ENCODE measurements at regions not wholly inside any gene's neighbourhood (a gene's known extent, or its start where the extent isn't known, plus 50 kb on each side); places are given as distances from the start of the nearest gene placed in this dataset.

DNA sequence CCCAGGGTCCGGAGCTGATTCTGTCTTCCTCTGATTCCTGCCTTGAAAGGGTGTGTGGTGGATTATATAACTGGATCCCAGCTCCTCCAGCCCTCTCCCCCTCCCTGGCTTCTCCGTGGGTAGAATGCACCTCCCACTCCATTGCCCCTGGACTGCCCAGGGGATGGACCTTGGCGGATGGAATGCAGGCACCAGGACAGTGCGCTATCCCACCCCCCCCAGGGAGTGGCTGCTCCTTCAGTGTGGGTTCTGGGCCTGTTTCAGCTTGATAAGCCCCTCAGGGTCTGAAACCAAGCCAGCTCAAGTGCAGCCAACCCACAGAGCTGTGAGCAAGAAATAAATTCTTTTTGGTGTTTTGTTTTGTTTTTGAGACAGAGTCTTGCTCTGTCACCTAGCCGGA is 112.4 kb upstream of the TMEM132D start:
- no peak for DNase-seq (ENCODE audit: extremely low read depth, low read depth)
- TF ChIP-seq, protein P1, sequence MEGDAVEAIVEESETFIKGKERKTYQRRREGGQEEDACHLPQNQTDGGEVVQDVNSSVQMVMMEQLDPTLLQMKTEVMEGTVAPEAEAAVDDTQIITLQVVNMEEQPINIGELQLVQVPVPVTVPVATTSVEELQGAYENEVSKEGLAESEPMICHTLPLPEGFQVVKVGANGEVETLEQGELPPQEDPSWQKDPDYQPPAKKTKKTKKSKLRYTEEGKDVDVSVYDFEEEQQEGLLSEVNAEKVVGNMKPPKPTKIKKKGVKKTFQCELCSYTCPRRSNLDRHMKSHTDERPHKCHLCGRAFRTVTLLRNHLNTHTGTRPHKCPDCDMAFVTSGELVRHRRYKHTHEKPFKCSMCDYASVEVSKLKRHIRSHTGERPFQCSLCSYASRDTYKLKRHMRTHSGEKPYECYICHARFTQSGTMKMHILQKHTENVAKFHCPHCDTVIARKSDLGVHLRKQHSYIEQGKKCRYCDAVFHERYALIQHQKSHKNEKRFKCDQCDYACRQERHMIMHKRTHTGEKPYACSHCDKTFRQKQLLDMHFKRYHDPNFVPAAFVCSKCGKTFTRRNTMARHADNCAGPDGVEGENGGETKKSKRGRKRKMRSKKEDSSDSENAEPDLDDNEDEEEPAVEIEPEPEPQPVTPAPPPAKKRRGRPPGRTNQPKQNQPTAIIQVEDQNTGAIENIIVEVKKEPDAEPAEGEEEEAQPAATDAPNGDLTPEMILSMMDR (IDR thresholded peaks at IDR 0.05; ENCODE audit: low read depth, low read length, missing control alignments), result no peak
- no peak overlapping the region for H3K4me3 ChIP-seq (replicated peaks; ENCODE audit: low read depth, low read length)

DNA sequence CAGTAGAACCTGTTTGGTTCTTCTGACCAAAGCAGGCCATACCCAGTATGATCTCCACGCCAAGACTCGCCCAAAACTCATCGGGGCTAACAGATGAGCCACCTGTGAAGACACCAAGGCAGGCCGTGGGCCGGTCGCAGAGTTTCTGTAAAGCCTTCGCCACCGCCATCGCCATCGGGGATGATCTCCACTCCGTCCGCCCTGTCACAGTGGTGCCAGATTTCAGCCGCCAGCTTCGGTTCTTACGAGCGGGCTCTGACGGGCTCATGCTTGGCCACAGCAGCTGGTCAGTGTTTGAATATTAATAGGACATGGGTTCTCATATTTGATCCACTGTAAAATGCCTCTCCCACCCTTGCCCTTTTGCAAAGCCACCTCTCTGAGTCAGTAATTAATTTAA is 113.2 kb upstream of the TMEM132D start:
- no peak overlapping the region for H3K4me3 ChIP-seq (replicated peaks; ENCODE audit: low read depth, low read length)
- TF ChIP-seq, protein P1 (IDR thresholded peaks at IDR 0.05; ENCODE audit: low read depth, low read length, missing control alignments), result no peak
- no peak for DNase-seq (ENCODE audit: extremely low read depth, low read depth)

DNA sequence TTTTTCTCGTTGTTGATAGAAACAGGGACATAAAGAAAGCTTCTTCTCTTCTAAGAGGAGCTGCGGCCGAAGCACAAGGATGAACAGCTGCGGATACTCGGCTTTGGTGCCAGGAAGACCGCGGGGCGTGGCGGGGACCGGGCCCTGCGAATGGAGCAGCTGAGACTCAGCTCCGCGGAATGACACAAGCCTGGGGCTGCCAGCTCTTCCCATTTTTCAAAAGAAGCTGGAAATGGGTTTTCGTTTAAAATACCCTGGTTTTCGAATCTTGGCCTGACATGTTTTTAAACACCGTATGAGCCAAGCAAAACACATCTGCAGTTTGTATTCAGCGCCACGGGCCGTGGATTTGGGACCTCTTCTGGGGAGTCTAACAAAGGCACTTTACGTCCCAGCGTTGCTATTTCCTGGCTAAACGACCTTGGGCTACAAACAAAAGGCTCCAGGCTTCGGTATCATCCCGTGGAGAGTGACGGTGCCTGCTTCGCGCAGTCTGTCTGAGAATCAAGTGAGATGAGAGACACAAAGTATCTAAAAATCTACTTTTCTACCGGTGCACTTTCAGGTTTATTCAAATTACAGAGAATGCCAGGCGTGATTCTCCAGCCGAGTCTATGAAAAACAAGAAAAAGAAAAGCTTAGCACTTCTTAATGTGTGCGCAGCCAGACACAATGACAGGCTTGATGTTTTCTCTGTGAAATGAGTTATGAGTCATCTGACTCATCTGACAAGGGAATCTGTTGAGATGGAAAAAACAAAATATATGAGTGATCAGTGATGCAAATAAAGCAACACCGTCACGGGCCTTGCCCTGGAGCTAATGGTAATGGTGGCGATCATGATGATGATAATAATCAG is 114.0 kb upstream of the TMEM132D start:
- TF ChIP-seq, protein P1 (IDR thresholded peaks at IDR 0.05; ENCODE audit: low read depth, low read length, missing control alignments), result no peak
- DNase-seq (ENCODE audit: extremely low read depth, low read depth), result no peak
- H3K4me3 ChIP-seq (replicated peaks; ENCODE audit: low read depth, low read length), result no peak overlapping the region

DNA sequence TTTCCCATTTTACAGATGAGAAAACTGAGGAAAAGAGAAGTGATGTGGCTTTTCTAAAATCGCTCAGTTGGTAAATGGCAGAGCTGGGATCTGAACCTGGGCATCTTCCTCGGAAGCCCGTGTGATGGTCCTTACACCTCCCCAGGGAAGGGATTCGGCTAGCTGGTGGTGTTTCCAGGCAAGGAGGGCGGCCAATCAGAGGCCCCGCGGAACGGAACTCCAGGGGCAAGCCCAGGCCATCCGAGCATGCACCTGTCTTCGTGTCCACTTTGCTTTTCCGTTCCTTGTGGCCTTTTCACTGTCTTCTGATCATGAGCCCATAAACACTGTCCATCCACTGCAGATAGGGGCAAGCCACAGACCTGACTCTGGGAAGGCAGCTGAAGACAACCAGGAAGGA is 114.8 kb upstream of the TMEM132D start:
- TF ChIP-seq, protein P1 (IDR thresholded peaks at IDR 0.05; ENCODE audit: low read depth, low read length, missing control alignments), result no peak

DNA sequence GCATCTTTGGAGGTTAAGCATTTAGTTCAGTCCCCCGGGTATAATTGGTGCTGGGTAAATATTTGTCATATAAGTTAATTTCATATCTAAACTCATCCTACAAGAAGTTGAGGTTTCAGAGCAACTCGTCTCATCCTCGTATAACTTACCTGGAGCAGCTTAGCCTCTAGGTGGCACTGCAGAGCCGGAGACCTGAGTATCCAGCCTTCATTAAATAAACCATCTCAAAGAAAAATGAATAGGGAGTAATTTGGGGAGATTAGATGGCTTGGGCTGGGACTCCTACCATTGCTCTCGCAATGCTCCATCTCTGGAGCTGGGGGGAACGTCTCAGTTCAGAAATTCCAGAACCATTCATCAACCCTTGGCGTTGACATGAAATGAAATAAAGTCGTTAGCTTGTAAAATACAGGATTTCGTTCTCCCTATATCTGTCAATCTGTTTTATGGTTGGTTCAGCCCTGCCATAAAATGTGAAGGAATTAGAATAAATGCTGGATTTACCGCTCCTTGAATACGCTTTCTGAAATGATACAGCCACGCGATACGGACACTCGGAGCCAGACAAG is 122.9 kb upstream of the TMEM132D start:
- TF ChIP-seq, protein P1 (IDR thresholded peaks at IDR 0.05; ENCODE audit: low read depth, low read length, missing control alignments), result peak; percentile 41
- DNase-seq (ENCODE audit: extremely low read depth, low read depth), result no peak
- H3K4me3 ChIP-seq (replicated peaks; ENCODE audit: low read depth, low read length), result no peak overlapping the region

More for the DNA sequence above, 114.8 kb upstream of the TMEM132D start:
- no peak overlapping the region for H3K4me3 ChIP-seq (replicated peaks; ENCODE audit: low read depth, low read length)
- DNase-seq (ENCODE audit: extremely low read depth, low read depth), result no peak

DNA sequence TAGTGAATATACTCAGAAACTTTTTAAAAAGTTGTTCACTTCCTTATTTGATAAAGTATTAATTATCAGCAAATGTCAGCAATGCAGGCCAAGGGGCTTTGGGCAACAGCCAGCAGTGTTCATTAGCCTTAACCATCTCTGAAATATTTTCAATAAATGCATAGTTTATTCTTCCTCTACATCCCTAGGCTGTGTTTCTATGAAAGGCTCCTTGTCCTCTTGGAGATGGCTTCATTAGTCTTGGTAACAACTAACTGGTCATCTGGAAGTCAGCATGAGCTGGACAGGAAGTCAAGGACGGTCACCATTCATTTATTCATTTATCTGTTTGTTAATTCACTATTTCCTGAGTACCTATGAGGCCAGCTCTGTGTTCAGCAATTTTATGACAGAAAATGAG is 124.0 kb upstream of the TMEM132D start:
- H3K4me3 ChIP-seq (replicated peaks; ENCODE audit: low read depth, low read length), result no peak overlapping the region
- no peak for DNase-seq (ENCODE audit: extremely low read depth, low read depth)
- TF ChIP-seq, protein P1 (IDR thresholded peaks at IDR 0.05; ENCODE audit: low read depth, low read length, missing control alignments), result no peak

Data from HFF-Myc (cell line).